HG03439 (cell line): ENCODE measurements at regions not wholly inside any gene's neighbourhood (a gene's known extent, or its start where the extent isn't known, plus 50 kb on each side); places are given as distances from the start of the nearest gene placed in this dataset.
A peak's percentile ranks its signal among the peaks of the same experiment; 100 is the strongest.
"Not testable (repeated sequence)": the region's sequence is repeated elsewhere in the genome, so short reads cannot be mapped to it uniquely, and the experiment has no call there.

ENCODE experiments used
- ATAC-seq: cut with Tn5 transposase; IDR thresholded peaks from one replicate; pipeline ENCODE4 v1.9.1; 2021; ENCODE audit warnings: mild to moderate bottlenecking, moderate library complexity; ENCODE audit not compliant: unreplicated experiment

DNA sequence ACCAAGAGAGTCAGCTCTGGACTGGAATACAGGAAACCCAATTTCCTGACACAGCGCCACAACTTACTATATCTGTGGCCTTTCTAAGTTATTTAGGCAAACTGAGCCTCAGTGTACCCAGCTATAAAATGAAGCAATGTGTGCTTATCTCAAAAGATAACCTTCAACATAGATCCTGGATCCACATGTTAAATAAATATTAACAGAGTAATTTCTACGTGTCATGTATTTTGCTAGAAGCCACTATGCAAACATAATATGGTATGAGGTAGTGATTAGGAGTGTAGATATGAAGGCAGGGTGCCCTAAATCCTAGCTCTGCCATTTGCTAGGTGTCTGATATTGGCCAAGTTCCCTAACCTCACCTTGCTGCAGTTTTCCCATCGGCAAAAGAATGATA lies 527.0 kb downstream of the RAB28 start:
- no peak for ATAC-seq

DNA sequence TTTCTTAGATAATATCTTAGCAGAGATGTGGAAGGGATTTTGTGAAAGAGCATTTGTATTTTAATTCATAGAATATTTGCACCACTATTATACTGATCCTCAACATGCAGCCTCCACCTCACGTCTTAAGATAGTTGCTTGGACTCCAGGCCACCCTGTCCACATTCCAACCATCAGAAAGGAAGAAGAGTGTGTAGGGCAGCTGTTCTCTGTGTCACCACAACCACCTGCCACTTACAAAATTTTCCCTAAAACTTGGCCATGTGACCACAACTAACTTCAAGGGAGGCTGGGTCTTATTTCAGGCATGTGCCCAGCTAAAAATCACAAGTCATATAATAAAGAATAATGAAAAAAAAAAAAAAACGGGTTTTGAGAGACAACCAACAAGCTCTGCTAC lies 528.1 kb downstream of the RAB28 start:
- ATAC-seq: no peak

DNA sequence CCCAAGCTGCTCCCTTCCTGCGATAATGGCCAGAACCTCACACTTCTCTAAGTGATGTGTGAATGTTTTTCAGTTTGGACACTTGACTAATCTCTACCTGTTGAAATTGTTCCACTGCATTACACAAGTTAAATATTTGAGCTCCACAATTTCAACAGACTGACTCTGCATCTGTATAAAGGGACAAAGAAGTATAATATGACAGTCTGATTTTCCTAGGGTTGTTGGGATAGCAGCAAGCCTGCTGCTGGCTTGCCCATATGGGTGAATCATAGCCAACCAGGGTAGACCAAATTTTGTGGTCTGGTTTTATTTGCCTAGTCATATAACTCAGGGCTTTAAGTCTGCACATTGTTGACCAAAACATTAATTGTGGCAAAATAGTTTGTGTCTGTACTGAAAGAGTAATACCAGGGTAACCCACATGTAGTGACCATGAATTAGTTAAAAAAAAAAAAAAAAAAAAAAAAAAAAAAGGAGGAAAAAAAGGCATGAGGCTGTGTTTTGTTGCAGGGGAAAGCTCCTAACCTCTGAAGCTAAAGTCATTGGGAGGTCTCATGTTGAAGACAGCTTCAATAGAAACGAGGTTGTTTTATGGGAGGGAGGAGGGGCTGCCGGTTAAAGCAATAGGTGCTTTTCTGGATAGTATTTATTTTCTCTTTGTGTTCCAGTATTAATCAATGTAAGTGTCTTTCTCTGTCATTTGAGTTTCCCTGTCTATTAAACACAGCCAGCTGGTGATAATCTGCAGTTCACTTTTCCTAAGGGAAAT lies 534.2 kb downstream of the RAB28 start:
- no peak for ATAC-seq

DNA sequence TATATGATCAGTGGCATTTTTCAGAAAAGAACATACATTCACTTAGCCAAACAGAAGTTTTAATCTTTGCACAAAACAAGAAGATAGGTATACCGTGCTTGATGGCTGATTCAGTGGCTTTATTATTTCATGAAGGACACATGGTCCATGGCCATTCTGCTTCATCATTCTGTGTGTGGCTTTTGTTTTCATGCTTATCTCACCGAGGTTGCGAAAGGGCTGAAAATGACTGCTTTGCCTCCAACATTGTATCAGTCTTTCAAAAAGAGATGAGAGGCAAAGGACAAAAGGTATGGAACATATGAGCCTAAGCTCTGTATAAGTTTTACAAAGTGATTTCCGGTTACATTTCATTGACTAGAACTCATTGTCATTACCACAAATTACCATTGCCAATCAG lies 541.1 kb downstream of the RAB28 start:
- no peak for ATAC-seq

DNA sequence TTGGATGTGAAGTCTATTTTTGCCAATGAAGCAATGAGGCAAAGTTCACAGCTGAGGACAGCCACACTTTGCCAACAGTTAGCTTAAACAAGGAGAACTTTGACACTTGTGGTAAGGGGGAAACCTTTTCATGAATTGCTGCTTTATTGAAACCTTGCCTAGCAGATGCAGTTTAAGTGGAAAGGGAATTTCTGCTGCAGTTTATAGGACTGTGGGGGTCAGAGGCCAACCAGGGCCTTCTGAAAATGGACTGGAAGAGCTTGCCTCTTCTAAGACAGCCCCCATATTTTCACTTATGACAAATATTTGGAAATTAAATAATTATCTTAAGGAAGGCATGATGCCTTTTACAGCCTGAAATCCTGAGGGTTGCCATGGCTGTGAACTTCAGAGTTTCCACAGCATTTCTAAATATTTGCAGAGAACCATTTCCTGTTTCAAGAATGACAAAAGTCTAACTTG lies 550.3 kb downstream of the RAB28 start:
- no peak for ATAC-seq

DNA sequence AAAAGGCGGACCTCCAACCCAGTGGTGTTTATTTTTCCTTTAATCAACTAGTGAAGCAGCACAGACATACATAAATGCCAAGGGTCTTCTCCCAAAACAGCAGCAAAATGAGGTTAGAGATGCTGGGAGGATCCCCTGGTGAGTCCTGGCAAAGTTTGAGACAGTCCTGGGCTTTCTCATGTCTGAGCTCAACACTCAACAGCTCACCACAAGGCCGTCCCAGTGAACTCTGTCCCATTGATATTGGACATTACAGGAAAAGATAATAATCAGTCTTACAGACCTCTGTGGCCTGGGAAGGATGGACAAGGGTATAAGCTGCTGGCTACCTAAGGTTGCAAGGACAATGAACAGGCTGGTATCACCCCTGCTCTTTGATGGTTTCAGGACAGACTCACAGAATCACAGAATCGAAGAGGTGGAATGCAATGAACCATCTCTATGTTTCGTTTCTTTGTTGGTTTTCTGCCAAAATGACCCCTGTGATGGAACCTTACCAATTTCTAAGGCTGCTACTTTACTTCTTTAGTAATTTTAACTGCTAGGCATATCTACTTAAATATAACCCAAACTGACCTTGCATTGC lies 551.8 kb downstream of the RAB28 start:
- ATAC-seq: no peak

DNA sequence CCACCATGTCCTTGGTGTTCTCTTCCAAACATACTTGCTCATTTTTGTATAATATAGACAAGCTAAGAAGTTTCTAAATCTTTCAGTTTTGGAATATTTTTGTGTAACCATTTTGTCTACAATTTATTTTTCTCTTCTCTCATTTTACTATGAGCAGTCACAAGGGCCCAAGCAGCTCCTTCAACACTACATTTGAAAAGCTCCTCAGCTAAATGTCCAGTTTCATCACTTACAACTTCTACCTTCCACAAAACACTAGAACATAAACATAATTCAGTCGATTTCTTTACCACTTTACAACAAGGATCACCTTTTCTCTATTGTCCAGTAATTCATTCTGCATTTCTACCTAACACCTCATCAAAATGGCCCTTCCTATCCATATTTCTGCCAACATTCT lies 554.4 kb downstream of the RAB28 start:
- no peak for ATAC-seq

DNA sequence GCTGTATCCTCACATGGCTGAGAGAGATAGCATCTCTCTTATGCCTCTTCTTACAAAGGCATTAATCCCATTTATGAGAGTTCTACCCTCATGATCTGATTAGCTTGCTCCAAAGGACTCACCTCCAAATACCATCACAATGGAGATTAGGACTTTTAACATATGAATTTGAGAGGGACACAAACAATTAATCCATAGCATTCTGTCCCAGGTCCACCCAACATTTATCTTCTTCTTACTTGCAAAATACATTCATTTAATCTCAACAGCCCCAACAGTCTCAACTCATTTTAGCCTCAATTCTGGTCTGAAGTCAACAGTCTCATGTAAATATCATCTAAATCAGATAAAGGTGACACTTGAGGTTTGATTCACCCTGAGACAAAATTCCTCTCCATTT lies 555.4 kb downstream of the RAB28 start:
- ATAC-seq: no peak

DNA sequence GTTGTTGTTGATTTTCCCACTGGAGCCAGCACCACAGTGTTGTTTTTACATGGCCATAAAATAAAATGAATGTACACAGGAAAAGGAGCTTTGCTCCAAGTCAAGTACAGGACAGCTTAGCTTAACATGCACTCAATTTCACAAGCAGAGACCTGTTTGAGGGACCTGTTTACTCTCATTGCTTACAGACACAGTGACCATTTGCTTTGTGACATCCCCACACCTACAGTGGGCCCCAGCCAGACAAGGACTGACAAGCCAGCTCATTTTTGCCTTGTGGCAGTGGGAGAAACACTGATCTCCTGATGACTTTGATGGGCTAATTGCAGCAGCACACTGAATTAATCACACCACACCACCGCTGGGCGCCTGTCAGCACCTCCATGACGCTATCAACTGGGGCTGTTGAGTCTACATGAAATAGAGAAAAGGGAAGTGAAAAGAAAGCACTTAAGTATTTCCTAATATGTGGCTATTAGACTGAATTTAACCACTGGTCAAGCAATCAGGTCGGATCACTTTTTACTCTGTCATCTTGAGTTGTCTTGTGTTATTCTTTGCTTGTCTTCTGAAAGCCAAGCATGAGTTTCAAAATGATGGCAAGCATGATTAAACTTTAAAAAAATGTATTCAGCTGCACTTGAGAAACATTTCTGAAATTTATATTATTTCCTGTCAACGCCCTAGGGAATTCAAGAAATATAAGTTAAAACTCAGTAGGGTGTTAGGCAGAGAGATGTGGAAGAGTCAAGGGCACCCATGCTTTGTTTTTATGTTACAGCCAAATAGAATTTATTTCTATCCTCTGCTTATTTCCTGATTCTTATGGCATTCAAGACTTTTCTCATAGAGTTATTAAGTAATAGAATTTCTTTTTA lies 557.7 kb downstream of the RAB28 start:
- ATAC-seq: peak; percentile 86

DNA sequence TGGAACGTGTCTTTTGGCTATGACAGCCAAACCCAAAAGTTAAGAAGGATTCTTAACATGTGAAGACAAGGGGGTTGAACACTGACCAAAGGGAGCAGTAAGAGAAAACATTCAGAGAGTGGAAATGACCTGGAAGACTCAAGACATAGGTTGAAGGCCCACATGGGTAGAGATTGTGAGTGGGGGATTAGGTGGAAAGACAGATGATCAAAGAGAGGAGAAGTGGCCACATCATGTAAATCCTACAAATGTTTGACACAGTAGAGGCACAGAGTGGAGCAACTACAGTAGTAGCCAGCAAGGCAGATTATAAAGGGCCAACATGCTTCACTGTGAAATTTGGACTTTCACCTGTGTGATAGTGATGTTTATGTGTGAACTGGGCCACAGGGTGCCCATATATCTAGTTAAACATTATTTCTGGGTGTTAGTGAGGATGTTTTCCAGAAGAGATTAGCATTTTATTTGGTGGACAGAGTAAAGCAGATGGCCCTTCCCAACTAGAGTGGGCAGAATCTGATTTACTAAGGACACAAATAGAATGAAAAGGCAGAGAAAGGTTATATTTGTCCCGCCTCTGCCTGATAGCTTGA lies 559.3 kb downstream of the RAB28 start:
- no peak for ATAC-seq

DNA sequence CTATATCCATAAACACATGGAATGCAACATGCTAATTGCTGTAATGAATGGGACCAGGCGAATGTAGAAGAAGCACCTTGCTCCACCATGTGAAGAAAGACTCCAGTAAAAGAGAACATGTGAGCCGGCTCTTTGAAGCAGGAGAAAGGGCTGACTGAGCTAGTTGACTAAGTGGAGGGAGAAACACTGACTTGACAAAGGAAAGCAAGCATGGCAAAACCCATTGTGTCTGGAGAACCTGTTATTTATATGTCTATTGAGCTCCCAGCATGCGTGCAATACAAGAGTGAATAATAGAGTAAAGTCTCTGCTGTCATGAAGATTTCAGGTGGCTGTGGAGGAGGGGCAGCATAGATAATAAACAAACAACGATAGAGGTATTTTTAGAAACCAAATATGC lies 559.9 kb downstream of the RAB28 start:
- no peak for ATAC-seq

DNA sequence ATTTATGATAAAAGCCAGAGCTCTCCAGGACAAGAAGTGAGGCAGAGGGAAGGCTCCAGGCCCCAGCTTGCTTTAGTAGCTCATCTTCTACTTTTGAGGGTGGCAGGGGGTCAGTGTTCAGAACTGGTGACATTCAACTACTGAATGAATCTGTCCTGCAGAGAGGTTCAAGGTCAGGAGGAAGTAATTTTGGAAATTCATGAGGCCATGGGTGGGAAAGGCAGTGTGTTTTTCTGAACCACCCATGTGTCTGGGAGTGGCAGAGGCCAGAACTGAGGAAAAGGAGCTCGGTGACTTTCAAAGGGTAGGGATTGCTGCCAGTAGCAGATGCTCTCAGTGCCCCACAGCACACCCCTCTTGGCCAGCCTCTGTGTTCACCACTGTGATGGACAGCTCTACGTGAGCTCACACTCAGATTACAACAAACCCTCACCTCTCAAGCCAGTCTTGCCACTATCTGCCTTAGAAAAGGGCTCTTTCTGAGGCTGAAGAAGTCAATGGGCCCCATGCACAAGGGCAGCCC lies 571.2 kb downstream of the RAB28 start:
- no peak for ATAC-seq

DNA sequence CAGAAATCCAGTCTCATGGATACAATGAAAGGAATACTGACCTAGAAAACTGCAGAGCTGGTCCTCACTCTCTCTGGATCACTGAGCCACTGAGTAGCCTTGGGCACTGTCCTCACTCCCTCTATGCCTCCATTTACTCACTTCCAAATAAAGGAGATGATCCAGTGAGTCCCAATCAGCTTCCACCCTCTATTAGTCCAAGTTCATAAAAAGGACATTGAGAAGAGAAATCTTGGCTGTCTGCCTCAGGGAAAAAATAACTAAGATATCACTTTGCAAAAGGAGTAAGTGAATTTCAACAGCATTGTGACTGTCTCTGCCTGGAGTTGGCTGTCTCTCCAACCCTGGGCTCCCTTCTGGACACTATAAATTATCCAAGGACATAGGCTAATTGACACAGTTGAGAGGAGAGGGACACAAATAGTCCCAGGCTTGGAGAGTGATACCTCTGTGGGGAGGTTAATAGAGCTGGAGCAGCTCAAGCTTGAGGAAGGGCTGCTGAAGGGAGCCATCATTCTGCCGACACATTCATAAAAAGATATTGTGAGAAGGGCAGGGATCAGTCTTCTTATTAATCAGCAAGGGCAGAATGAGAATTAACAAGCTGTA lies 572.3 kb downstream of the RAB28 start:
- ATAC-seq: no peak

DNA sequence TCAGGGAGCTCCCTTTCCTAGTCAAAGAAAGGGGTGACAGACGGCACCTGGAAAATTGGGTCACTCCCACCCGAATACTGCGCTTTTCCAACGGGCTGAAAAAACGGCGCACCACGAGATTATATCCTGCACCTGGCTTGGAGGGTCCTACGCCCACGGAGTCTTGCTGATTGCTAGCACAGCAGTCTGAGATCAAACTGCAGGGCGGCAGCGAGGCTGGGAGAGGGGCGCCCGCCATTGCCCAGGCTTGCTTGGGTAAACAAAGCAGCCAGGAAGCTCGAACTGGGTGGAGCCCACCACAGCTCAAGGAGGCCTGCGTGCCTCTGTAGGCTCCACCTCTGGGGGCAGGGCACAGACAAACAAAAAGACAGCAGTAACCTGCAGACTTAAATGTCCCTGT lies 580.5 kb downstream of the RAB28 start:
- ATAC-seq: not testable (repeated sequence)

DNA sequence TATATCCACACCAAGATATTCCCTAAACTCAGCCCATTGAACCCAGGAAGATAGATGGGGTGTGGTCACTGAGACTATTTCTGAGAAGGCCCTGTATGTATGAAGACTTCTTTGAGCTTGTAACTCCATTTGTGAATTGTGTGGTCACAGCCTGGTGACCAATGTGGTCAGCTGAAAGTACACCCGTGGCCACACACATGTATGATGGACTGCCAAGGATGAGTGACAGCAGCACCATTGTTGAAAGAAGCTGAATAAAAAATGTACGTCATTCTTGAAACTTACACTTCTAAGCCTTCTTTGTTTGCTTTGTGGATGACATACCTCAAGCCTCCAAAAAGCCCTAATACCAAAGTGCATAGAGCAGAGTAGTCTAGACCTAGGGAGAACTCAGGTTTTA lies 581.4 kb downstream of the RAB28 start:
- no peak for ATAC-seq

DNA sequence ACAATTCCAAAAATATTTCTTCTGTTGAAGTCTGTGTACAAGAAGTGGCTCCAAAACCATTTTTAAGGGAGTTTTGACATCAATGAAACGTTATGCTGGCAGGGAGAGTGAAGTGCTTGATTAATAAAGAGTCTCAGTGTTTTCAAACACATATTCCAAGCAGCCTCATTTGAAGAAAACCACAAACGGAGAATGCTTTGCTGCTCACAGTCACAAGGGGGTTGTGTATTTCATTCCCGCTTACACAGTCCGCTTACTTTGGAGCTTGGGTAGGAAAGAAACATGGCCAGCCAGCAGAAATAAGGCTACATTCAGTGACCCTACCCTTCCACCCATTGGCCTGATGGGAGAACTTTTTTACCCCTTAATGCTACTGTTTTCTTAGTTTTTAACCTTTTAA lies 586.2 kb downstream of the RAB28 start:
- ATAC-seq: no peak

DNA sequence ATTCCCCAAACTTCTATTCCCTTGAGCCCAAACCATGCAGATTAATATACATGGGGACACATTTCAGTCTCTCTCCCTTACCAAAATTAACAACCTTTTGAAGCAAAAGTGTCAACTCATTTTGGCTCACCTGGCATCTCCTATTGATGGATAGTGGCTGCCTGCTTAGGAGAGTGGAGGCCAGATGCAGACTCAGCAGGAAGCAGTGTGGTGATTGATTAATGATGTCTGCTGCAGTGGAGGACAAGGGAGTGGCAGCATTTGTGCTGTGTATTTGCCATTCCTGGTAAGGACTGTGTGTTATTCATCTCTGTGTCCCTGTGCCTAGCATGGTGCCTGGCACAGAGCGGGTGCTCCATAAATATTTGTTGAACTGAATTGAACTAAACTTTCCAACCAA lies 590.1 kb downstream of the RAB28 start:
- ATAC-seq: no peak

DNA sequence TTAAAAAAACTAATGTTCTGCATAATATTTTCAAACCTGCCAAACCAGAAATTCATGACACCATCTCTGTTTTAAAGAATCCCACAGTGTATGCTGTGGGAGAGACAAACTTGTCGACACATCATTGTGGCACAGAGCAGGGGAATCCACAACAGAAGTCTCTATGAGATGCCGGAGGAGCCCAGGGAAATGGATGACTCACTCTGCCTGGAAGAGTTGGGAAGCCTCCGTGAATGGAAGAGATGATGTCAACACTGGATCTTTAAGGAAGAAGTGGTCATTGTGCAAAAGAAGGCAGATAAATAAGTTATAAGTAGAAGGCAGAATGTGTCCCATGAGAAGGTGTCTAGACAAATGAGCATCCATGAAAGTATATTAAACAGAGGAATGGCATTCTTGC lies 595.1 kb downstream of the RAB28 start:
- no peak for ATAC-seq

DNA sequence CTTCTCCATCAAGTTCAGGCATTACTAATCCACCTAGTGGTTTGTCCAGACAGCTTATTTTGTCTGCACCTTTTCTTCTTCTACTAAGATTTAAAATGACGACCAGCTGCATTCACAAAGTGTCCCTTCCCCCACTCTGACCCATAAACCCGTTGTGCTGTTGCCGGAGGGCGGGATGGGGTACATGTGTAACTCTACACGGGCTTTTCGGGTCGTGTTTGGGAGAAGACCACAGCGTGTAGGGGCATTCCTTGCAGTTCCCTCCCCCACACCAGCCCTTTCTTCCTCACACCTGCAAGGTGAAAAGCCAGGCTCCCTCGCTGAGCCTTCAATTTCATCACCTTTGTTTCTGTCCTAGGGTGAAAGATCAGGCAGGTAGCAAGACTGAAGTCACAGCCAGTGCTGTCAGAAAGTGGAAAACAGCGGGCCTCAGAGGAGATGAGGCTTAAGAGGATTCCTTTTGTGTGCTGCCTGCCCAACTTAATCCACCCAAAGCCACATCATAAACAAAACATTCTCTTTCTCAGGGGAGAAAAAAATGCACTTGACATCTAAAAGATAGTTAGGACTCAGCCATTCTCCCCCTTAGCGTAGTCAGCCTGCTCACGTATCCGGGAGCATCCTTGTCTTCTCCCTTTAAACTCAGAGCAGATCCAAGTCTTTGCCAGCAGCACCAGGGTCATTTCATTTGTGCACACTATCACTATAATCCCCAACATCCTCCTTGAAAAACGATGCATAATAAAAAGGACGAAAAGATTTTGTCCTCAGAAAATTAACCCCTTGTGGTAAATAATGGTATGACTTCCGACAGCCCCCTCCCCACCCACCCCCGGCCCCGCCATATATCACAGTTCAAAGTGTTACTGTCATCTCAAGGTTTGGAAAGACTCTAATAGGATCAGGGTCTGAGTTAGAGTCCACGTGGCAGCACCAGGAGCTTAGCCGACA lies 599.0 kb downstream of the RAB28 start:
- ATAC-seq: no peak
